ENCODE measurements at regions not wholly inside any gene's neighbourhood (a gene's known extent, or its start where the extent isn't known, plus 50 kb on each side); places are given as distances from the start of the nearest gene placed in this dataset.

GRCh38 chr5:8238080-8238479 is 369.1 kb downstream of the MTRR start:
- no peak for TF ChIP-seq RARB (CRISPR knock-in tag; IDR thresholded peaks at IDR 0.05)
- no peak for TF ChIP-seq ZNF70 (CRISPR knock-in tag; IDR thresholded peaks at IDR 0.05)
- TF ChIP-seq SNAI2 (CRISPR knock-in tag; IDR thresholded peaks at IDR 0.05), result no peak
- no peak for TF ChIP-seq PATZ1 (CRISPR knock-in tag; IDR thresholded peaks at IDR 0.05; ENCODE audit: borderline replicate concordance)
- no peak for TF ChIP-seq CREB5 (CRISPR knock-in tag; IDR thresholded peaks at IDR 0.05; ENCODE audit: low read depth)
- TF ChIP-seq ARNTL (CRISPR knock-in tag; IDR thresholded peaks at IDR 0.05; ENCODE audit: borderline replicate concordance, low read depth), result no peak

All from SK-N-SH treated with all-trans-retinoic acid at 6 μM for 48 hours (cell line).